Liver (tissue), 8 donors: ENCODE measurements at regions not wholly inside any gene's neighbourhood (a gene's known extent, or its start where the extent isn't known, plus 50 kb on each side); places are given as distances from the start of the nearest gene placed in this dataset.

Experiments used
- DNase-seq: peaks from one replicate; pipeline ENCODE4 v3.0.0-alpha.2; 2017; ENCODE audit warnings: low spot score
- H3K27ac ChIP-seq, 2 donors: one replicate each; pipeline ENCODE4 v1.7.0; 2013; ENCODE audit warnings: inconsistent platforms in 2 of 2, low read length in 2 of 2, control low read depth in 1 of 2, low read depth in 1 of 2, mild to moderate bottlenecking in 1 of 2
- H3K27me3 ChIP-seq, 4 donors: one replicate each; pipeline versions ENCODE4 v1.6.1 to v1.7.0; 2013; ENCODE audit warnings: low read length in 3 of 4, inconsistent platforms in 1 of 4, mild to moderate bottlenecking in 1 of 4, moderate library complexity in 1 of 4; ENCODE audit not compliant: control insufficient read depth in 4 of 4, insufficient read depth in 4 of 4
- H3K36me3 ChIP-seq, 4 donors: one replicate each; pipeline versions ENCODE4 v1.6.1 to v1.7.0; 2013; ENCODE audit warnings: low read length in 3 of 4, mild to moderate bottlenecking in 3 of 4, low read depth in 1 of 4, moderate library complexity in 1 of 4; ENCODE audit not compliant: control insufficient read depth in 4 of 4, insufficient read depth in 3 of 4
- H3K4me1 ChIP-seq, 4 donors: one replicate each; pipeline versions ENCODE4 v1.6.1 to v1.7.0; 2013; ENCODE audit warnings: low read length in 3 of 4, mild to moderate bottlenecking in 3 of 4, moderate library complexity in 1 of 4; ENCODE audit not compliant: control insufficient read depth in 4 of 4, insufficient read depth in 4 of 4
- H3K4me3 ChIP-seq, 3 donors: one replicate each; pipeline versions ENCODE4 v1.6.1 to v1.7.0; 2013; ENCODE audit warnings: low read length in 3 of 3, control low read depth in 1 of 3, low read depth in 1 of 3, mild to moderate bottlenecking in 1 of 3
- H3K9ac ChIP-seq, 2 donors: one replicate each; pipeline ENCODE4 v1.7.0; 2013; ENCODE audit warnings: low read length in 2 of 2, mild to moderate bottlenecking in 2 of 2, moderate library complexity in 2 of 2, control low read depth in 1 of 2, low read depth in 1 of 2
- H3K9me3 ChIP-seq, 4 donors: one replicate each; pipeline versions ENCODE4 v1.6.1 to v1.7.0; 2013; ENCODE audit warnings: low read length in 3 of 4; ENCODE audit not compliant: control insufficient read depth in 4 of 4
- EGR1 ChIP-seq, 2 donors: IDR thresholded peaks; 2 replicates each; pipeline ENCODE4 v1.6.1; 2016 to 2018; ENCODE audit warnings: antibody characterized with exemption in 2 of 2, low read depth in 2 of 2
- FOXA1 ChIP-seq: IDR thresholded peaks from 2 replicates; pipeline ENCODE4 v1.6.1; 2016; ENCODE audit warnings: antibody characterized with exemption
- FOXA2 ChIP-seq: IDR thresholded peaks from 2 replicates; pipeline ENCODE4 v1.6.1; 2016; ENCODE audit warnings: antibody characterized with exemption
- HNF4A ChIP-seq, 2 donors: conservative IDR thresholded peaks; 2 replicates each; pipeline ENCODE4 v1.6.1; 2016; ENCODE audit warnings: antibody characterized with exemption in 2 of 2, mild to moderate bottlenecking in 2 of 2
- HNF4G ChIP-seq: IDR thresholded peaks from 2 replicates; pipeline ENCODE4 v1.6.1; 2016; ENCODE audit warnings: antibody characterized with exemption
- NR2F2 ChIP-seq: IDR thresholded peaks from 2 replicates; pipeline ENCODE4 v1.6.1; 2016; ENCODE audit warnings: antibody characterized with exemption
- RAD21 ChIP-seq, 2 donors: IDR thresholded peaks; 2 replicates each; pipeline ENCODE4 v1.6.1; 2016; ENCODE audit warnings: antibody characterized with exemption in 2 of 2, mild to moderate bottlenecking in 2 of 2
- RXRA ChIP-seq, 2 donors: IDR thresholded peaks; 2 replicates each; pipeline ENCODE4 v1.6.1; 2017 to 2018; ENCODE audit warnings: antibody characterized with exemption in 2 of 2, mild to moderate bottlenecking in 1 of 2
- SP1 ChIP-seq: IDR thresholded peaks from 2 replicates; pipeline ENCODE4 v1.6.1; 2018; ENCODE audit warnings: antibody characterized with exemption, mild to moderate bottlenecking
- YY1 ChIP-seq: IDR thresholded peaks from 2 replicates; pipeline ENCODE4 v1.6.1; 2016; ENCODE audit warnings: antibody characterized with exemption, mild to moderate bottlenecking
- WGBS: extraction: QIAGEN DNeasy Blood & Tissue Kit; methylation state at CpG from one replicate; pipeline ENCODE4 v1.1.7; 2013; 5-methylcytosine and 5-hydroxymethylcytosine counted together
- TF ChIP-seq, protein P1 (sequence below): IDR thresholded peaks from 2 replicates; pipeline ENCODE4 v1.6.1; 2016; ENCODE audit warnings: antibody characterized with exemption, mild to moderate bottlenecking
- TF ChIP-seq, protein P2 (sequence below): IDR thresholded peaks from 2 replicates; pipeline ENCODE4 v1.6.1; 2016; ENCODE audit warnings: antibody characterized with exemption
- TF ChIP-seq, protein P3 (sequence below): fragments of 150-350 bp; IDR thresholded peaks from 2 replicates; pipeline ENCODE4 v1.5.1; 2017; ENCODE audit warnings: improper control_type of control experiment, low read depth, low read length; ENCODE audit not compliant: missing input control
- TF ChIP-seq, protein P4 (sequence below): IDR thresholded peaks from 2 replicates; pipeline ENCODE4 v1.6.1; 2016; ENCODE audit warnings: antibody characterized with exemption
- TF ChIP-seq, protein P5 (sequence below): IDR thresholded peaks from 2 replicates; pipeline ENCODE4 v1.6.1; 2016; ENCODE audit warnings: antibody characterized with exemption
- donor health status: healthy.
- donor health status: healthy.
- donor health status: healthy.
- donor health status: healthy.
- donor health status: healthy.

DNA sequence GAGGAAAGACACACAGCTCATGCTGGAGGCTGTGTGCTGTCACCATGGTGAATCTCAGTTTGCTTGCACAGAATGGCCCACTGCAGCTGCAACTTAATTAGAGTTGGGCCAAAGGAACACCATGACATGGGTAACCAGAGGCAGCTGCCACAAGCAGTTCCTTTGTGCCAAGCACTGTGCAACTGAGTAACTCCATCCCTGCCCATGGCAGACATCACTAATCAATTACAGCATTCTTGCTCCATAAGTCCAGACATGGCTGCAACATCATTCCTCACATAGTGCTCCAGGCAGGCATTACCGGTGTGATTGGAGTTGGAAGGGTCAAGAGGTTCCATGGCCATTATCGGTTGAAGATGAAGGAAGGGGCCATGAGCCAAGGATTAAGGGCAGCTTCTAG lies 207.0 kb downstream of the RBM19 start:
- no peaks in the 10 kb centered on the region for H3K27me3 ChIP-seq
- H3K9ac ChIP-seq = no peak overlapping the region
- no peak overlapping the region for H3K27ac ChIP-seq
- H3K9me3 ChIP-seq = peaks cover 0 to 2% (median 0%) of the 10 kb centered on the region in 4 donors
- no peak overlapping the region for H3K4me3 ChIP-seq
- H3K36me3 ChIP-seq = no peaks in the 10 kb centered on the region
- TF ChIP-seq, protein P1, sequence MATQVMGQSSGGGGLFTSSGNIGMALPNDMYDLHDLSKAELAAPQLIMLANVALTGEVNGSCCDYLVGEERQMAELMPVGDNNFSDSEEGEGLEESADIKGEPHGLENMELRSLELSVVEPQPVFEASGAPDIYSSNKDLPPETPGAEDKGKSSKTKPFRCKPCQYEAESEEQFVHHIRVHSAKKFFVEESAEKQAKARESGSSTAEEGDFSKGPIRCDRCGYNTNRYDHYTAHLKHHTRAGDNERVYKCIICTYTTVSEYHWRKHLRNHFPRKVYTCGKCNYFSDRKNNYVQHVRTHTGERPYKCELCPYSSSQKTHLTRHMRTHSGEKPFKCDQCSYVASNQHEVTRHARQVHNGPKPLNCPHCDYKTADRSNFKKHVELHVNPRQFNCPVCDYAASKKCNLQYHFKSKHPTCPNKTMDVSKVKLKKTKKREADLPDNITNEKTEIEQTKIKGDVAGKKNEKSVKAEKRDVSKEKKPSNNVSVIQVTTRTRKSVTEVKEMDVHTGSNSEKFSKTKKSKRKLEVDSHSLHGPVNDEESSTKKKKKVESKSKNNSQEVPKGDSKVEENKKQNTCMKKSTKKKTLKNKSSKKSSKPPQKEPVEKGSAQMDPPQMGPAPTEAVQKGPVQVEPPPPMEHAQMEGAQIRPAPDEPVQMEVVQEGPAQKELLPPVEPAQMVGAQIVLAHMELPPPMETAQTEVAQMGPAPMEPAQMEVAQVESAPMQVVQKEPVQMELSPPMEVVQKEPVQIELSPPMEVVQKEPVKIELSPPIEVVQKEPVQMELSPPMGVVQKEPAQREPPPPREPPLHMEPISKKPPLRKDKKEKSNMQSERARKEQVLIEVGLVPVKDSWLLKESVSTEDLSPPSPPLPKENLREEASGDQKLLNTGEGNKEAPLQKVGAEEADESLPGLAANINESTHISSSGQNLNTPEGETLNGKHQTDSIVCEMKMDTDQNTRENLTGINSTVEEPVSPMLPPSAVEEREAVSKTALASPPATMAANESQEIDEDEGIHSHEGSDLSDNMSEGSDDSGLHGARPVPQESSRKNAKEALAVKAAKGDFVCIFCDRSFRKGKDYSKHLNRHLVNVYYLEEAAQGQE = no peak
- TF ChIP-seq RAD21 (IDR thresholded peaks at IDR 0.05) (no peak), FOXA2 (no peak), YY1 (no peak), FOXA1 (no peak), NR2F2 (no peak), EGR1 (IDR thresholded peaks at IDR 0.05; ENCODE audit: low read depth in 2 of 2) (no peak), HNF4A (conservative IDR thresholded peaks at IDR 0.05) (no peak), SP1 (no peak), RXRA (IDR thresholded peaks at IDR 0.05) (no peak)
- TF ChIP-seq, protein P2, sequence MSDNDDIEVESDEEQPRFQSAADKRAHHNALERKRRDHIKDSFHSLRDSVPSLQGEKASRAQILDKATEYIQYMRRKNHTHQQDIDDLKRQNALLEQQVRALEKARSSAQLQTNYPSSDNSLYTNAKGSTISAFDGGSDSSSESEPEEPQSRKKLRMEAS = no peak
- TF ChIP-seq, protein P3, sequence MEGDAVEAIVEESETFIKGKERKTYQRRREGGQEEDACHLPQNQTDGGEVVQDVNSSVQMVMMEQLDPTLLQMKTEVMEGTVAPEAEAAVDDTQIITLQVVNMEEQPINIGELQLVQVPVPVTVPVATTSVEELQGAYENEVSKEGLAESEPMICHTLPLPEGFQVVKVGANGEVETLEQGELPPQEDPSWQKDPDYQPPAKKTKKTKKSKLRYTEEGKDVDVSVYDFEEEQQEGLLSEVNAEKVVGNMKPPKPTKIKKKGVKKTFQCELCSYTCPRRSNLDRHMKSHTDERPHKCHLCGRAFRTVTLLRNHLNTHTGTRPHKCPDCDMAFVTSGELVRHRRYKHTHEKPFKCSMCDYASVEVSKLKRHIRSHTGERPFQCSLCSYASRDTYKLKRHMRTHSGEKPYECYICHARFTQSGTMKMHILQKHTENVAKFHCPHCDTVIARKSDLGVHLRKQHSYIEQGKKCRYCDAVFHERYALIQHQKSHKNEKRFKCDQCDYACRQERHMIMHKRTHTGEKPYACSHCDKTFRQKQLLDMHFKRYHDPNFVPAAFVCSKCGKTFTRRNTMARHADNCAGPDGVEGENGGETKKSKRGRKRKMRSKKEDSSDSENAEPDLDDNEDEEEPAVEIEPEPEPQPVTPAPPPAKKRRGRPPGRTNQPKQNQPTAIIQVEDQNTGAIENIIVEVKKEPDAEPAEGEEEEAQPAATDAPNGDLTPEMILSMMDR = no peak
- TF ChIP-seq, protein P4, sequence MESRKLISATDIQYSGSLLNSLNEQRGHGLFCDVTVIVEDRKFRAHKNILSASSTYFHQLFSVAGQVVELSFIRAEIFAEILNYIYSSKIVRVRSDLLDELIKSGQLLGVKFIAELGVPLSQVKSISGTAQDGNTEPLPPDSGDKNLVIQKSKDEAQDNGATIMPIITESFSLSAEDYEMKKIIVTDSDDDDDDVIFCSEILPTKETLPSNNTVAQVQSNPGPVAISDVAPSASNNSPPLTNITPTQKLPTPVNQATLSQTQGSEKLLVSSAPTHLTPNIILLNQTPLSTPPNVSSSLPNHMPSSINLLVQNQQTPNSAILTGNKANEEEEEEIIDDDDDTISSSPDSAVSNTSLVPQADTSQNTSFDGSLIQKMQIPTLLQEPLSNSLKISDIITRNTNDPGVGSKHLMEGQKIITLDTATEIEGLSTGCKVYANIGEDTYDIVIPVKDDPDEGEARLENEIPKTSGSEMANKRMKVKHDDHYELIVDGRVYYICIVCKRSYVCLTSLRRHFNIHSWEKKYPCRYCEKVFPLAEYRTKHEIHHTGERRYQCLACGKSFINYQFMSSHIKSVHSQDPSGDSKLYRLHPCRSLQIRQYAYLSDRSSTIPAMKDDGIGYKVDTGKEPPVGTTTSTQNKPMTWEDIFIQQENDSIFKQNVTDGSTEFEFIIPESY = no peak
- 94% methylated on average over 2 of the region's 2 CpGs for WGBS
- no peaks in the 10 kb centered on the region for H3K4me1 ChIP-seq
- DNase-seq = no peak

DNA sequence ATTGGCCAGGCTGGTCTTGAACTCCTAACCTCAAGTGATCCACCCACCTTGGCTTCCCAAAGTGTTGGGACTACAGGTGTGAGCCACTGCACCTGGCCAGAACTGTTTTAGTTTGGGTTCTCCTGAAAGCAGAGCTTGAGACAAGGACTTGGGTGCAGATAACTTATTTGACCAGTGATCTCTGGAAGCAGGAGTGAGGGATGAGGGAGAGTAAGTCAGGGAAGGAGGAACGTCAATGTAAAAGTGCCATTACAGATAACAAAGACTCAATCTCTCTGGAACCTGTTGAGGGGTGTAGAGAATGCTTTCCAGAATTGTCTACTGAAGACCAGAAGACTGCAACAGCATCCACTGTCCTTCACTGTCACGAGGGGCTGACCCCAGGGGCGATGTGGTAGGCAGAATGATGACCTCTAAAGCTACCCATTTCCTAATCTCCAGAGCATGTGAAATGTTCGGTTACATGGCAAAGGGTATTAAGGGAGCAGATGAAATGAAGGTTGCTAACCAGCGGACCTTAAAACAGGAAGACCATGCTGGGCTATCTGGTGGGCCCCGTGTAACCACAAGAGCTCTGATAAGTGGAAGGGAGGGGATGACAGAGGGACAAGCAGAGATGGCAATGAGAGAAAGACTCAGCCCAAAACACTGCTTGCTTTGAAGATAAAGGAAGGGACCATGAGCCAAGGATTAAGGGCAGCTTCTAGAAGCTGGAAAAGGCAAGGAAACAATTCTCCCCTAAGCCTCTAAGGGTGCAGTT lies 207.8 kb downstream of the RBM19 start:
- peaks cover 0 to 2% (median 0%) of the 10 kb centered on the region in 4 donors for H3K9me3 ChIP-seq
- no peak overlapping the region for H3K9ac ChIP-seq
- H3K27me3 ChIP-seq = no peaks in the 10 kb centered on the region
- no peak overlapping the region for H3K4me3 ChIP-seq
- no peak for DNase-seq
- WGBS = 71% methylated on average over 6 of the region's 6 CpGs
- no peaks in the 10 kb centered on the region for H3K36me3 ChIP-seq
- H3K4me1 ChIP-seq = no peaks in the 10 kb centered on the region
- H3K27ac ChIP-seq = no peak overlapping the region
- TF ChIP-seq NR2F2 (no peak), EGR1 (IDR thresholded peaks at IDR 0.05; ENCODE audit: low read depth in 2 of 2) (no peak), RXRA (IDR thresholded peaks at IDR 0.05) (no peak), HNF4A (conservative IDR thresholded peaks at IDR 0.05) (no peak), FOXA1 (no peak), RAD21 (IDR thresholded peaks at IDR 0.05) (no peak), HNF4G (no peak), YY1 (no peak), SP1 (no peak)
- TF ChIP-seq, protein P5, sequence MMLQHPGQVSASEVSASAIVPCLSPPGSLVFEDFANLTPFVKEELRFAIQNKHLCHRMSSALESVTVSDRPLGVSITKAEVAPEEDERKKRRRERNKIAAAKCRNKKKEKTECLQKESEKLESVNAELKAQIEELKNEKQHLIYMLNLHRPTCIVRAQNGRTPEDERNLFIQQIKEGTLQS = no peak
- TF ChIP-seq, protein P1 = no peak
- TF ChIP-seq, protein P3 = no peak
- TF ChIP-seq, protein P2 = no peak
